ENCODE measurements at regions not wholly inside any gene's neighbourhood (a gene's known extent, or its start where the extent isn't known, plus 50 kb on each side); places are given as distances from the start of the nearest gene placed in this dataset.

GRCh38 chr15:100783291-100783690, 96.3 kb upstream of the ALDH1A3 start:
- no peak overlapping the region for H3K9ac ChIP-seq (ENCODE audit: low read length)
- no peaks in the 10 kb centered on the region for H3K9me3 ChIP-seq (ENCODE audit: low read length)
- H3K4me3 ChIP-seq (ENCODE audit: low read depth in 1 of 2, low read length in 2 of 2): no peak overlapping the region
- no peak overlapping the region for H3K27ac ChIP-seq (ENCODE audit: low read depth, low read length)
- H3K4me1 ChIP-seq (ENCODE audit: insufficient read depth, low read length): no peaks in the 10 kb centered on the region
- no peaks in the 10 kb centered on the region for H3K27me3 ChIP-seq (ENCODE audit: control insufficient read depth in 1 of 2, insufficient read depth in 2 of 2, low read length in 2 of 2)
- no peaks in the 10 kb centered on the region for H3K36me3 ChIP-seq (ENCODE audit: insufficient read depth, low read length)

GRCh38 chr15:100783760-100784492, 95.7 kb upstream of the ALDH1A3 start:
- H3K9me3 ChIP-seq (ENCODE audit: low read length): no peaks in the 10 kb centered on the region
- no peaks in the 10 kb centered on the region for H3K4me1 ChIP-seq (ENCODE audit: insufficient read depth, low read length)
- no peak overlapping the region for H3K4me3 ChIP-seq (ENCODE audit: low read depth in 1 of 2, low read length in 2 of 2)
- H3K27me3 ChIP-seq (ENCODE audit: control insufficient read depth in 1 of 2, insufficient read depth in 2 of 2, low read length in 2 of 2): no peaks in the 10 kb centered on the region
- H3K36me3 ChIP-seq (ENCODE audit: insufficient read depth, low read length): no peaks in the 10 kb centered on the region
- no peak overlapping the region for H3K27ac ChIP-seq (ENCODE audit: low read depth, low read length)
- no peak overlapping the region for H3K9ac ChIP-seq (ENCODE audit: low read length)

- no peaks in the 10 kb centered on the region for H3K36me3 ChIP-seq (ENCODE audit: insufficient read depth, low read length)
- no peak overlapping the region for H3K27ac ChIP-seq (ENCODE audit: low read depth, low read length)
- no peaks in the 10 kb centered on the region for H3K4me1 ChIP-seq (ENCODE audit: insufficient read depth, low read length)
- no peak overlapping the region for H3K9ac ChIP-seq (ENCODE audit: low read length)
- H3K9me3 ChIP-seq (ENCODE audit: low read length): no peaks in the 10 kb centered on the region
- H3K4me3 ChIP-seq (ENCODE audit: low read depth in 1 of 2, low read length in 2 of 2): no peak overlapping the region
- H3K27me3 ChIP-seq (ENCODE audit: control insufficient read depth in 1 of 2, insufficient read depth in 2 of 2, low read length in 2 of 2): no peaks in the 10 kb centered on the region
These were observed 95.0 kb upstream of the ALDH1A3 start for GRCh38 chr15:100784493-100785180.

GRCh38 chr15:100785181-100786138, 94.2 kb upstream of the ALDH1A3 start:
- no peaks in the 10 kb centered on the region for H3K36me3 ChIP-seq (ENCODE audit: insufficient read depth, low read length)
- H3K4me3 ChIP-seq (ENCODE audit: low read depth in 1 of 2, low read length in 2 of 2): no peak overlapping the region
- no peaks in the 10 kb centered on the region for H3K9me3 ChIP-seq (ENCODE audit: low read length)

GRCh38 chr15:100786139-100786531, 93.5 kb upstream of the ALDH1A3 start:
- H3K9ac ChIP-seq (ENCODE audit: low read length): no peak overlapping the region
- no peaks in the 10 kb centered on the region for H3K9me3 ChIP-seq (ENCODE audit: low read length)
- no peaks in the 10 kb centered on the region for H3K27me3 ChIP-seq (ENCODE audit: control insufficient read depth in 1 of 2, insufficient read depth in 2 of 2, low read length in 2 of 2)
- H3K4me1 ChIP-seq (ENCODE audit: insufficient read depth, low read length): no peaks in the 10 kb centered on the region
- no peak overlapping the region for H3K27ac ChIP-seq (ENCODE audit: low read depth, low read length)
- no peaks in the 10 kb centered on the region for H3K36me3 ChIP-seq (ENCODE audit: insufficient read depth, low read length)
- no peak overlapping the region for H3K4me3 ChIP-seq (ENCODE audit: low read depth in 1 of 2, low read length in 2 of 2)

More at GRCh38 chr15:100785181-100786138, 94.2 kb upstream of the ALDH1A3 start:
- H3K27me3 ChIP-seq (ENCODE audit: control insufficient read depth in 1 of 2, insufficient read depth in 2 of 2, low read length in 2 of 2): no peaks in the 10 kb centered on the region
- H3K9ac ChIP-seq (ENCODE audit: low read length): no peak overlapping the region
- no peaks in the 10 kb centered on the region for H3K4me1 ChIP-seq (ENCODE audit: insufficient read depth, low read length)
- no peak overlapping the region for H3K27ac ChIP-seq (ENCODE audit: low read depth, low read length)

- no peaks in the 10 kb centered on the region for H3K36me3 ChIP-seq (ENCODE audit: insufficient read depth, low read length)
- no peak overlapping the region for H3K4me3 ChIP-seq (ENCODE audit: low read depth in 1 of 2, low read length in 2 of 2)
- no peak overlapping the region for H3K27ac ChIP-seq (ENCODE audit: low read depth, low read length)
- H3K9ac ChIP-seq (ENCODE audit: low read length): no peak overlapping the region
- H3K27me3 ChIP-seq (ENCODE audit: control insufficient read depth in 1 of 2, insufficient read depth in 2 of 2, low read length in 2 of 2): no peaks in the 10 kb centered on the region
- H3K4me1 ChIP-seq (ENCODE audit: insufficient read depth, low read length): no peaks in the 10 kb centered on the region
- H3K9me3 ChIP-seq (ENCODE audit: low read length): no peaks in the 10 kb centered on the region
These were observed 92.6 kb upstream of the ALDH1A3 start for GRCh38 chr15:100786901-100787566.

GRCh38 chr15:100787567-100788417, 91.8 kb upstream of the ALDH1A3 start:
- no peaks in the 10 kb centered on the region for H3K36me3 ChIP-seq (ENCODE audit: insufficient read depth, low read length)
- H3K9me3 ChIP-seq (ENCODE audit: low read length): no peaks in the 10 kb centered on the region
- no peak overlapping the region for H3K27ac ChIP-seq (ENCODE audit: low read depth, low read length)
- H3K9ac ChIP-seq (ENCODE audit: low read length): no peak overlapping the region
- H3K27me3 ChIP-seq (ENCODE audit: control insufficient read depth in 1 of 2, insufficient read depth in 2 of 2, low read length in 2 of 2): no peaks in the 10 kb centered on the region
- no peaks in the 10 kb centered on the region for H3K4me1 ChIP-seq (ENCODE audit: insufficient read depth, low read length)
- no peak overlapping the region for H3K4me3 ChIP-seq (ENCODE audit: low read depth in 1 of 2, low read length in 2 of 2)

GRCh38 chr15:100788418-100789105, 91.1 kb upstream of the ALDH1A3 start:
- no peaks in the 10 kb centered on the region for H3K9me3 ChIP-seq (ENCODE audit: low read length)
- no peaks in the 10 kb centered on the region for H3K36me3 ChIP-seq (ENCODE audit: insufficient read depth, low read length)
- H3K27me3 ChIP-seq (ENCODE audit: control insufficient read depth in 1 of 2, insufficient read depth in 2 of 2, low read length in 2 of 2): no peaks in the 10 kb centered on the region
- no peak overlapping the region for H3K9ac ChIP-seq (ENCODE audit: low read length)
- no peaks in the 10 kb centered on the region for H3K4me1 ChIP-seq (ENCODE audit: insufficient read depth, low read length)
- no peak overlapping the region for H3K27ac ChIP-seq (ENCODE audit: low read depth, low read length)
- no peak overlapping the region for H3K4me3 ChIP-seq (ENCODE audit: low read depth in 1 of 2, low read length in 2 of 2)

- H3K27ac ChIP-seq (ENCODE audit: low read depth, low read length): no peak overlapping the region
- no peaks in the 10 kb centered on the region for H3K27me3 ChIP-seq (ENCODE audit: control insufficient read depth in 1 of 2, insufficient read depth in 2 of 2, low read length in 2 of 2)
- H3K9me3 ChIP-seq (ENCODE audit: low read length): no peaks in the 10 kb centered on the region
- no peaks in the 10 kb centered on the region for H3K4me1 ChIP-seq (ENCODE audit: insufficient read depth, low read length)
- no peaks in the 10 kb centered on the region for H3K36me3 ChIP-seq (ENCODE audit: insufficient read depth, low read length)
- no peak overlapping the region for H3K4me3 ChIP-seq (ENCODE audit: low read depth in 1 of 2, low read length in 2 of 2)
- no peak overlapping the region for H3K9ac ChIP-seq (ENCODE audit: low read length)
These were observed 88.8 kb upstream of the ALDH1A3 start for GRCh38 chr15:100790786-100791265.

GRCh38 chr15:100794008-100794407, 85.6 kb upstream of the ALDH1A3 start:
- Histone ChIP-seq H3K9me3 (ENCODE audit: low read length) (no peaks in the 10 kb centered on the region), H3K36me3 (ENCODE audit: insufficient read depth, low read length) (no peaks in the 10 kb centered on the region), H3K4me3 (ENCODE audit: low read depth in 1 of 2, low read length in 2 of 2) (no peak overlapping the region), H3K27ac (ENCODE audit: low read depth, low read length) (no peak overlapping the region), H3K27me3 (ENCODE audit: control insufficient read depth in 1 of 2, insufficient read depth in 2 of 2, low read length in 2 of 2) (no peaks in the 10 kb centered on the region), H3K4me1 (ENCODE audit: insufficient read depth, low read length) (no peaks in the 10 kb centered on the region), H3K9ac (ENCODE audit: low read length) (no peak overlapping the region)

Data from muscle layer of colon (tissue), 2 donors.